Effector CD4-positive, alpha-beta T cell (primary cell): ENCODE measurements at regions not wholly inside any gene's neighbourhood (a gene's known extent, or its start where the extent isn't known, plus 50 kb on each side); places are given as distances from the start of the nearest gene placed in this dataset.

Experiments used
- DNase-seq: peaks from one replicate; pipeline ENCODE4 v3.0.0-alpha.2; 2020

DNA sequence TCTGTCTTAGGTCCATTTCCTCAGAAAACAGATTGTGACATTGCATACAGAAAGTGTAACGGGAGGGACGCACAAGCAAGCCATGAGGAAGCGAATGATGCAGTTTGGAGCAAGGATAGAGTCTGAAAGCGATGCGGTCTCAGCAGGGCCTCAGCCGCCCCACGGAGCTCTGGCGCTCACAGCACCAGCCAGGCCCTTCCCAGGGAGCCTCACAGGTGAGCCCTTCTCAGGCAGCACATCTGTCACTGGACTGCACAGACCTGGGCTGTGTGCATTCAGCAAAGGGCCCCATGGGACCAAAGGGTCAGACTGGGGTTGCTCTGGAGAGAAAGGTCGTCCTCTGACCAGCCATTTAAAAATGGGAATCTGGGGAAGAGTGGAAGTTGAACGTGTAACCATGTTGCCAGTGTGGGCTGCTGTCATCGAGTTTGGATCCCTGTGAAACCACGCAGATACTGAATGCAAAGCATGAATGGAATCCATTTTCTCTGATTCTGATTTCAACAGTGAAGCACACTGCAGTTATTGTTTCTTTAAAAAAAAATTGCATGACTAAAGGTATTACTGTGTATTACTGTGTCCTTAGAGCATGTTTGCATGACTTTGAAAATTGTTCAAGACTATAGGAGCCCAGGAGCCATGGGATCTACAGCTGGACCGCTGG is 350.0 kb upstream of the AKR1E2 start:
- no peak for DNase-seq

DNA sequence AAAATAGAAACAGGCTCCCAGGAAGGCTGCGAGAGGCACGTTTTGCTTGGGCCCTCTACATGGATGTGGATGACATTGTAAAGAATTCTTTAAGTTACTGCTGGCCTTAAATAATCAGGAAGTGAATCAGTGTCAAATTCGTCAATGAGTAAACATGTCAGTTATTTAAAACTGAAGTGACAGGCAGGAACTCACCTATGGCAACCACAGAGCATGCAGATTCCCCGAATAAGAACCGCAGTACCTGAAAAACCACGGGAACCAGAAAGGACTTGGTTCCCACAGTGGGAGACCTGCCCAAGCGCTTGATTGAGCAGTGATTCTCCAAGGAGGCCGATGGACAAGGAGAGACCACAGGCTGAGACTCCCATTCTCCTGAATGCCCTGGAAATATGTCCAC is 351.2 kb upstream of the AKR1E2 start:
- DNase-seq, result no peak

DNA sequence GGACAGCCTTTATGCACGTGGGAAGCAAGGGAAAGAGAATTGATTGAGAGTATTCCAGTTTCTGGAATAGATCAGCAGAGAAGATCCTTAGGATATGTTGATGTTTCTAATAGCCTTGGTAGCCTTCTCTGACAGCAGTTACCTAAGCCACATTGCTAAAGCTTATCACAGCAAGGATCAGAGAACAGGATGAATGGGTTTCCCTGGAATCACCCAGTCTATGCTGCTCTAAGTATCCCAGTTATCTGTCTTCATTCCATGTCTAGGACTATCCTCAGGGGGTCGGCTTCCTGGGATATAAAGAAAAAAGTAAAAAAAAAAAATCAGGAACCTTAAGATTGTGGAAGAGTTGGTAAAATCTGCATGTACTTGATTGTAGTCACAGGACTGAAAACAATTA is 352.0 kb upstream of the AKR1E2 start:
- DNase-seq, result no peak

DNA sequence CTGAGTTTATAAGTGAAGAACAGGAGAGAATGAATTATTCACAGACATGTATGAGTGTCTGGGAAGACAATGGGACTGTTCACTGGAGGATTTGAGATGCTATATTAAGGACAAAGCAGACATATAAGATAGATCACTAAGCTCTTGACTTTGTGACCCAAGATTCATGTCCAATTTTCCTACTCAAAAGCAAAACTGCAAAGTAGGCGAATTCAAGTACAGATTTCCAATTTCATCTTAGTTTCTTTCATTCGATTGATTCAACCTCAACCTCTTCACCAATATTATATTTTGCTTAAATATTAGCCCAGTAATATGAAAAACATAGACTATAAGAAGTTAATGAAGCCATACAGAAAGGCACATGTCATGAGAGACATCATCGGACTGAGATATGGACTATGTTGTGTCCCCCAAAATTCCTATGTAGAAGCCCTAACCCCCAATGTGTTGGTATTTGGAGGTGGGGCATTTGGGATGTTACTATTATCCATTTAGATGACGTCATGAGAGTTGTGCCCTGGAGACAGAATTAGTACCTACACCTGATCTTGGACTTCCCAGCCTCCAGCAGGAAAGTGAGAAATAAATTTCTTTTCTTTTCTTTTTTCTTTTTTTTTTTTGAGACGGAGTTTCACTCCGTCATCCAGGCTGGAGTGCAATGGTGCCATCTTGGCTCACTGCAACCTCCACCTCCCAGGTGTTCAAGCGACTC is 353.7 kb upstream of the AKR1E2 start:
- no peak for DNase-seq

DNA sequence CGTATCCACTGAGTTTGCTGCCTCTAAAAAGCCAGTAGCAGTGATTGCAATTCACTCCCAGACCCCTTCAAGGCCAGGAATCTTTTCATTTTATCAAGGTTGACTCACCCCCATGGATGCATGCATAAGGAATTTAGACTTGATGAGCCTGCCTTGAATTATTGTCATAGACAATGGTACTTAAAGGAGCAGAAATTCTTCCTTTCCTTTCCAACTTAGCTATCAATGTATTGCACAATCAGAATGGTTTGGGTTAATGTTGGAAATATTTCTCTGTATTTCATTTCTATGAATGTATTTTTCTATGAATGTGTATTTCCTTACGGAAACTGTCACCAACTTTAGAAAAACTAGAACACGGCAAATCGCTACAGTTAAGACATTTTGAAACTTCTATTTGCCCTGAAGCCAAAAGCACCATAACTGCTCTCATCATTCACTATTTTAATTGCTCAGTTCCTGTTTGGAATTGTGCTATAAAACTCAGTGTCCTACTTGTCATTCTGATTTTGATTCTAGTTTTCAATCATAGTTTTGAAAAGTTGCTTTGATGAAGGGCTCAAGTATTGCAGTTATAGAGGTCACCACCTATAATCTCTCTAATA is 355.7 kb upstream of the AKR1E2 start:
- no peak for DNase-seq

DNA sequence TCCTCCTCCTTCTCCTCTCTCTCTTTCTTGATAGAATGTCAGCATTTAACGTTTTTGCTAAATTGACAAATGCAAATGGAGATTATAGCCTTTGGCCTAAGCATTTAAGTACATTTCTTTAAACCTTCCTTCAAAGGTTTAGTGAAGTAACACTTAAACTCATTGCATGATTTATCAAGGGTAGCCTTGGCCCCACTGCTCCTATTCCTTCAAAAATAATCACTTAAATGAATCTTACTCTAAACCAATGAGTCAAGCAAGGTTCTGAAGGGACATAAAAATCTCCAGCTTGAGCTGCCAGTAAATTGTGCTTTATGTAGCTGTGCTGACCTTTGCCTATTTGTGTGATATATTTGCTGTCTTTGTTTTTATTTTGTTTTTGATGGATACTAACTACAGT is 358.5 kb upstream of the AKR1E2 start:
- DNase-seq, result no peak

DNA sequence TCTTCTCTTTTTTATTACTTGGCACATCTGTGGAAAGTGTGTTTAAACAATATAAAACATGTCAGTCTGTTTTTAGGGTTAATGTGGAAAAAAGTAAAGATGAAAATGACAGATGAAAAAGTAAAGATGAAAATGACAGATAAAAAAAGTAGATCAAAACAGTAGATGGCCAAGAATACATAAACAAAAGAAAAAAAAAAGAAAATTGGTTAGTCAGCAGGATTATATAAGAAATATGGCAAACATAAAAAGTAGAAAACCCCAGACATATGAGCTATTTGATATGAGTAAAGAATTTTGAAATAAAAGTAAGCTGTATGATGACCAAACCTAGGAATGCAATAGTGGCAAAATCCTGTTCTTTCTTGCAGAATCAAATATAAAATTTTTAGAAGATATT is 365.7 kb upstream of the AKR1E2 start:
- DNase-seq, result no peak

DNA sequence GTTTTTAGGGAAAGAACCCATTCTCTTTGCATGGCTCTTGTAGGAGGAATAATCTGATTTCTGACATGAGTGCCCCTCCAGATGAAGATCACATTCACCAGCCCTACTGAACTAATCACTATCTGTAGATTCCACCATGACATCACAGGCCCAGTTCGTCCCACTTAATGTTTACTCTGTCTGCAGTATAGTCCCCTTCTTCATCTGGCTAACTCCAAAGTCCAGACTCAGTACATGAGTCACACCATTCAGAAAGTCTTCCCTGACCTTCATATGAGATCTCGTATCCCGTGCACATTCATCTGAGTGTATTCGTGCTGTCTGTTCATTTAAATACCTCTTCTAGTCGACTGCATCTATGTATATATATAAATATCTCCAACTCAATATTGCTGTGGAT is 366.5 kb upstream of the AKR1E2 start:
- no peak for DNase-seq

DNA sequence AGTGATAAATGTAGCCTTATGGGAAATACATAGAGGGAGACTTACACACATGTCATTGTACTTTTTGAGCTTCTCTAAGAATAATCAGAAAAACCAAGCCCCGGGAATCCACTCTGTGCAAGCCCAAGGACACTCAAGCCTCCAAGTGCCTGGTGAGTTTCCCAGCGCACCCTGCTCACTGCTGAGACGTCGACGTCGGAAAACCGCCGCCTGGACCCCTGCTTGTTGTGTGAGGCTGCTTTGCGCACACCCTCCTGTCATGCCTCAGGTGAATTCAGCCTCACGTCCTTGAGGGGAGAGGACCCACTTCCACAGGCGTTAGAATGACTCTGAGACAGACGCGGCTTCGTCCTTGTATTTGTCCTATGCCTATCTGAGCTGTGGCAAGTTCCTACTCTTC is 368.4 kb upstream of the AKR1E2 start:
- DNase-seq, result no peak

DNA sequence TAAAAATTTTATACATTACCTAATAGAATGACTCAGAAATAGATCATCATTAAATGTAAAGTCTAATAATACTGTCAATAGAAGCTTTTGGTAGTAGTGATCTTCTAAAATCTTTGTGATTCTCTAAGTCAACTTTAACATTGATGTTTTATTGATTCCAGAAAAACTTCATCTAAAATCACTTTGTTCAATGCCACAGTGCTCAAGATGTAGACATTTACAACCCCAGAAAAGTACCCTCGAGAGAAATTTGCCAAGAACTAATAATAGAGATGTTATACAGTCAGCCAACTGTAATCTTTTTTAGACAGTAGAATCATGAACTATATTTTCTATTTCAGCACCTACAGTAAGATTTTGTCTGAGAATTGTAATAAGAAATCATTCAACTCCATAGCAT is 369.2 kb upstream of the AKR1E2 start:
- DNase-seq, result no peak

DNA sequence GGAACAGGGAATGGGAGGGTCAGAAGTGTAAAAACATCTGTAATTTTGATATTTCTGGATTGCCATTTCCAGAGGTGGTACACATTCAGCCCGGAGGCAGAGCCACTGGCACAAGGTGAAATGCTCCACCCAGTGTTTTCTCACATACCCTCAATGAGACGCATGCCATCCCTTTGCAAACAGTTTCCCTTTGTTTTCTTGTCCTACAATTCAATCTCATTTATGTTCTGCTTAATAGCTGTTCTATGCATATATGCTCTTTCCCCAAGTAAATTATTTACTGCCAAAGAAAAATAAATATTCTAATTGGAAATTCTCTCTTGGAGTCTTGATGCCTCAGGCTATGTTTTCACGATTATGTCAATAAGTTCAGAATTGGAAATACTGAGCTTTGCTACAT is 369.7 kb upstream of the AKR1E2 start:
- DNase-seq, result no peak

DNA sequence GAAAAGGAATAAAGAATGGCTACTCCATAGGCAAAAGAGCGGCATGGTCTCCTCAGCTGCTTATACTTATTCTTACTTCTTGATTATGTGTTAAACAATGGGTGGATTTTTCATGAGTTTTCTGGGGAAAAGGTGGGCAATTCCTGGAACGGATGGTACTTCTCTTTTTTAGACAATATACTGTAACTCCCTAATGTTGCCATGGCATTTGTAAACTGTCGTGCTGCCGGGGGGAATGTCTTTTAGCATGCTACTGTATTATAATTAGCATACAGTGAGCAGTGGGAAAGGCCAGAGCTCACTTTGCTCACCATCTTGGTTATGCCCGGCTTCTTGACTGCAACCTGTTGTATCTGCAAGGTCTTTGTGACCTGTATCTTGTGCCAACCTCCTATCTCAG is 372.1 kb upstream of the AKR1E2 start:
- no peak for DNase-seq

DNA sequence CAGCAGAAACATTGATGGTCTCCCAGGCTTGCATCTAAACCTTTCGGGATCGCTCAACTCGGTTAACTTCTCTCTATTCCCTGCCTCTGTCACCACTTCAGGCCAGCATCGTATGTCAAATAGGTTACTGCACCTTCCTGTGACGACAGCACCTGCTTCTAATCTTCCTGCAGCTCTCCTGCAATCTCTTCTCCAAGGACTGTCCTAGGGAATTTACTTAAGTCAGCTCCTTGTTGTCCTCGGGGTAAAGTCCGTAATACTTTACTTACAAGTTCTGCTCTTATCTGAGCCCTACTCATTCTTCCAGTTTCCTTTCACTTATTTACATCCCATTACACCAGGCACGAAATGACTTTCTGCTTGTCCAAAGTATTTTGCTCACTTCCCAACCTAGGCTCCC is 372.7 kb upstream of the AKR1E2 start:
- DNase-seq, result no peak

DNA sequence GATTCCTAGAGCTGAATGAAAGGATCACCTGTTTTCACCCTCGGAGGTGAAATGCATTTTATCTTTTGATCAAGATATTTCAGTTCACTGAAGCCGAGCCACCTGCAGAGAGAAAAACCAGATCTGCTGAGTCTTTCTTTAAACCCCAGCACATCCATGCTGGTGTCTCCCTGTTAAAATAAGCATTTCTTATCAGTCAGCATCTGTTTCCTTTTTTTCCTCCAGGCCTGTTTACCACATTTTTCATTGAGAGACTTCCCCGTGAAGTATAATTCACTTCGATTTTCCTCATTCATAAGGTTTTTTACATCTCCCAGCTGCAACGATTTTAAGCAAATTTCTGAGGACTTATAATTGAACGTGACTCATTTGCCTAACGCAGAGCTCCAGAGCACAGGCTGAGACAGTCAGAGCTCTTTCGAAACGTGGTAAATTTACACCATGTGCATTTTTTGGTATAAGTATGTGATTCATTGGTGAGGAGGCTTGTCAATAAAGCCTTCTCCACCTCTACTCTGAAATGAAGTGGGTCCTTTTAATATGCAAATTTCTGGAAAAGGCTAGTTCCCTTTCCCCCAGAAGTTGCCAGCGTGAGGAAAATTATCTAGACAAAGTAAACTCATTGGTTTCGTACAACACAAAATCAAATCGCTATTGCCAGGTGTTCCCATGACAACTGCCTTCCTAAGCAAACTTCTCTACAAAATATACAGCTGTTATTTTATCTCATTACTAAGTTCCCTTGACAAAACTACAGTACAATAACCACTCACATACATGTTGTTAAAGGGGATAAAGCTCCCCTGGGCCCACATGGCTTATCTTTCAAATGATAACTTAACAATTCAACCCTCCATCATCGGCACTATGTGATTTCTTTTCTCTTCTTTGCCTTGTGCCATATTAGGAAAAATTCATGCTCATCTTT is 374.8 kb upstream of the AKR1E2 start:
- no peak for DNase-seq

DNA sequence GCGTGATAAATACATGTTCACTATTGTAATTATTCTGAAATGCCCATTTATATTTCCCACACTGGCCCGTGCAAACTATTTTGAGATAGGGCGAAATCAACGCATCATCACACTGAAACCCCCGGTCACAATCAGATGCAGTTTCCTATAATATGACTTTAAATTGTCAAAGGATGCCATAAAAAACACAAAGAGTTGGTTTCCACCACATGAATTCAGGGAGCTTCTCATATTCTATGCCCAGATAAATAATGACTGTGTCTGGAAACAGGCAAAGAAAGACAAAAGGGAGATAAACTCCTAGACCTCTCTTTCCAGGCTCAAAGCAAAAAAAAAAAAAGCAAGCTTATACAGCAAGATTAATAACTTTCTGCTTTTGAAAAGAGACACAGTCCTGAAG is 375.8 kb upstream of the AKR1E2 start:
- DNase-seq, result no peak

DNA sequence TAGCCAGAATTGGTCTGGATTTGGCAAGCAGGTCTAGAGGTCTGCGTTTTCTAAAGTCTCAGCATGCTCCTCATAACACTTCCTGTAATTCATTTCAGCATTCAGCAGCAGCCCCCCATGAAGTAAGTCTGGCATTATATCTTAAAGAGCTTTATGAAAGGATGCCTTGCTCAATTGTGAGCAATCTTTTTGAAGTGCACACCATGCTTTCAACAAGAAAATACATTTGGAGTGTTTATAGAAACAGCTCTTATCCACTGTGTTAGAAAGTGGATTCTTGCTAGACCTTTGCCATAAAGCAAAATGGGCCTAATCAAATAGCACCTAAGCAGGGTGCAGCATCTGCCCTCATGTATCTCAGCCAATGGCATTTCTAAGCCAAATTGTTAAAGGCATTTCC is 378.0 kb upstream of the AKR1E2 start:
- DNase-seq, result no peak

DNA sequence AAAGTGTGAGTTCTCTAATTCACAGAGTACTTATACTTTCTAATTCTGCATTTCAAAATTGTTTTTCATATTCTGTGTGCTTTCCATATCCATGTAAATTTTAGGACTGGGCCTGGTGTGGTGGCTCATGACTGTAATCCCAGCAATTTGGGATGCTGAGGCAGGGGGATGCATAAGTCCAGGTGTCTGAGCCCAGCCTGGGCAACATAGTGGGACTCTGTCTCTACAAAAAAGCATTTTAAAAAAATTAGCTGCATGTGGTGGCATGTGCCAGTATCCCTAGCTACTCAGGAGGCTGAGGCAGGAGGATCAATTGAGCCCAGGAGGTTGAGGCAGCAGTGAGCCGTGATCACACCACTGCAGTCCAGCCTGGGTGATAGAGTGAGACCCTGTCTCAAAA is 382.6 kb upstream of the AKR1E2 start:
- no peak for DNase-seq

DNA sequence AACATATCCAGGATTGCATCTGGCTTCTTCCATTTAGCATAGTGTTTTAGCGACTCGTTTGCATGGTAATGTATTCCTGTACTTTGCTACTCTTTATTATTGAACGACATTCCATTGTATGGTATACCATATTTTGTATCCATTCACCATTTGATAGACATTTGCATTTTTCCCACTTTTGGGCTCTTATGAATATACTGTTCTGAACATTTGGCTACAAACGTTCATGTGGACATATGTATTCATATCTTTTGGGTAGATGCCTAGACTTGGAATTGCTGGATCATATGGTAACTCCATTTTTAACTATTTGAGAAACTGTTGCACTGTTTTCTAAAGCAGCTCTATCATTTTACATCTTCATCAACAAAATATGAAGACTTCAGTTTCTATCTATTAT is 383.7 kb upstream of the AKR1E2 start:
- DNase-seq, result no peak

DNA sequence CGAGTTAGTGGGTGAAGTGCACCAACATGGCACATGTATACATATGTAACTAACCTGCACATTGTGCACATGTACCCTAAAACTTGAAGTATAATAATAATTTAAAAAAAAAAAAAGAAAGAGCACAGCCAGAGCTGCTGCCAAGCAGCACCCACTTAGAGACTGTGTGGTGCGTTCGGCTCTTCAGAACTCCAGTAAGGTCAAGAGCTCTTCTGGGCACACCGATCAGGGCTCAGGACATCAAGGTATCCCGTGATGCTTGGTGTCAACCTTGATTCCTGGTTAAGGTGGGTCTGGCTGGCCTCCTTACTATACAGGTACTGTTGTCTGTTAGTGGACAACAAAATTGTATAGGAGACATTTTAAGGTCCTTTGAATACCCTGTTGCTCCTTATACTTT is 385.7 kb upstream of the AKR1E2 start:
- DNase-seq, result no peak

DNA sequence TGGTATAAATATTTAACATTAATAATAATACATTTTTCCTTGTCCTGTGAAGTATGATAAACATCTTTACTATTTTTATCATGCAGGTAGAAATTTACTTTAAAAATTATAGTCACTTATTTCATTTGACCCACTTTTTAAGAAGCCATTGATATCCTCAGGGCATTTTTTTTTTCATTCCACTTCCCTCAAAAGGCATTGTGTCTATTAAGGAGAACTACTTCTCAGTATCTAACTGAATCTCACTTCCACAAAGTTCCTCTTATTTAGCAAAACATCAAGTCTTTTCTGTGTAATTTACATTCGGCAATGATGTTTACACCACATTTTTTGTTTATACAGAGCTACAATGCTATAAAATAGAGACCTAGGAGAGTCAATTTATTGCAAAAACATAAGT is 388.2 kb upstream of the AKR1E2 start:
- no peak for DNase-seq

DNA sequence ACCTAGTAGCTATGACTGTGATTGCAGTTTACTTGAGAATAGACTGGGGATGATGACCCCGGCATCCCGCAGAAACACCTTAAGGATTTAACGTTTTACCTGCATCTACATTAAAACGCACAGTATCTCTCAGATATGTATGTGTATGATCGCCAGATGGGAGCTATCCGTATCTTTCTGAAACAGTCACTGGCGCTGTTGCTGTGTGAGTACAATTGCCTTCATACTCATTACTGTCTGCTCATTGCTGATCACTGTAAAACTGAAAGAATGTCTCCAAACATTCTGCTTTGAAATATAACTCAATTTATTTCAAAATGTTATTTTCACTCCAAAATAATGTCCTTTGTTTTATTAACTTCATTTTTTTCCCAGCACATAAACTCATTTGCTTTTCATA is 388.9 kb upstream of the AKR1E2 start:
- DNase-seq, result no peak

DNA sequence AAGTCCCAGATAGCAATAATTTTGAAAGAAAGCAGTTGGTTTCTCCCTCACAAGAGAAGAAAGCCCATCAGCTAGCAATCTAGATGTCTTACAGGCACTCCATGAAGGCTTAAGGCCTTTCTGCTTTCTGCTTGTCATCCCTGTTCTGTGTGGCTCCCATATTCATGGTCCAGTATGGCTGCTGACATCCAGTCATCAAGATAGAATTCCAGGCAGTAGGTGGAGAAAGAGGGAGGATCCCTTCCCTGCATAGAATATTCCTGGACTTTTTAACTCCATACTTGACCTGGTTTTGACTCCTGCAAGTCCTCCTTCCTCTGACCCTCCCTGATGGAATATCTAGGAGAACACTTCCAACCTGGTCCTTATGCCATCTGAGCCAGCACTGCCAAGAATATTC is 389.9 kb upstream of the AKR1E2 start:
- DNase-seq, result no peak

DNA sequence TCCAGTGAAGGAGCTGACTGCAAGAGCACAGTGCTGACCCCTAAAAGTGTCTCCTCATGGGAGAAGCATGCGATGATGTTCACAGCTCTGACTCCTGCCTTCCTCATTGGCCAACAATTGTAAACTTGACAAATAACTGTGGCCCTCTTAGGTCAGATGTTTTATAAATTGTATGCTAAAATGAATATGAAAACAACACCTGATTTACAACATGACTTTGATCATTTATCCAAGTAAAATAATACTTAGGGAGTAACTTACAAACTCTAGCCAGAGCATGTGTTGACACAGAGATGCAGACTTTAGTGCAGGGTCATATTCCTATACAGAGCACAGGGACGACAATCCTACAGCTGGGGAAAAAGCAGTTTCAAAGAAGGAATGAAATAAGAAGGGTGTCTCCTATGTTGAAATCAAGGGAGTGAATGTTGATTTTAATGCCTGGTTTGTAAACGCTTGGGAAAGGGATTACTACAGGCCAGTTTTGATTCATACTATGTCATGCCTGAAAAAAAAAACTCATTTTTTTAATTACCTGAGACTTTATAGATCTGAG is 391.4 kb upstream of the AKR1E2 start:
- no peak for DNase-seq
